ENCODE measurements at regions not wholly inside any gene's neighbourhood (a gene's known extent, or its start where the extent isn't known, plus 50 kb on each side); places are given as distances from the start of the nearest gene placed in this dataset.

DNA sequence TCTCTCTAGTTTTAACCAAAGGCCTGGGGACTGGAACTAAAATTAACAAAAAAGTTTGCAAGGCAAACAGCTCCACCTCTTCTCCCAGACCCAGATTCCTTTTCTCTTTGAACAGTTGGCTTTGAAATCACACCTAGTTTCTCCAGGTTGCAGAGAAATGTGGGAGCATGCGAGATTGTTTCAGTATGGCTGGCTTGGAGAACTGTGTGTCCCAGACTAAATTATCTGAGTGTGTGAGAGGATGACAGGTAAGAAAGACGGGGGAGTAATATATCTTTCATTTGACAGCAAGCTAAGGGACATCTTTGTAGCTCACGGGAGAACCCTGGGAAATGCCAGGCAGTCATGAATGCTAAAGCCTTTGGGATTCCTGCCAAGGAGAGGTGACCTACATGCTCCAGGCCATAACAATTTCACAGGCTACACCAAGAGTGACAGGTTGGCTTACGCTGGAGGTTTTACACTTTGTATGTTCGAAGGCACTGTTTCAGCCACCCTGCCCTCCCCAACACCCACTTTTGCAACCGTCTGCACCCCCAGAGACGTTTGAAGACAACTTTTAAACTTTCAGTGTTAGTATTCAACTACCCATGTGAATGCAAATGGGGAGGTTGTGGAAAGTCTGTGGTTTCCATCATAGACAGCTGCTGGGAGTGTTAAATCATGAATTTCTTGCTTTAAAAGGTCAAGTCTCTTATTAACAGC is 109.3 kb upstream of the SNX19 start:
- no peaks in the 10 kb centered on the region for H3K36me3 Mint-ChIP-seq (ENCODE audit: low read depth)
- H3K27me3 Mint-ChIP-seq (ENCODE audit: low read depth): no peaks in the 10 kb centered on the region
- no peaks in the 10 kb centered on the region for H3K4me1 Mint-ChIP-seq (ENCODE audit: low read depth)
- DNase-seq: no peak
- H3K27ac Mint-ChIP-seq: no peak overlapping the region
- no peaks in the 10 kb centered on the region for H3K9me3 Mint-ChIP-seq (ENCODE audit: insufficient read depth)
- no peak overlapping the region for H3K4me3 Mint-ChIP-seq
- ATAC-seq: no peak
- ChIA-PET CTCF (no interaction called here), POLR2A (interaction anchor here (0.7 kb wide), 1 partner anchor 1613 kb away, joined by 3 read pairs; no protein-coding TSS in a partner anchor)

DNA sequence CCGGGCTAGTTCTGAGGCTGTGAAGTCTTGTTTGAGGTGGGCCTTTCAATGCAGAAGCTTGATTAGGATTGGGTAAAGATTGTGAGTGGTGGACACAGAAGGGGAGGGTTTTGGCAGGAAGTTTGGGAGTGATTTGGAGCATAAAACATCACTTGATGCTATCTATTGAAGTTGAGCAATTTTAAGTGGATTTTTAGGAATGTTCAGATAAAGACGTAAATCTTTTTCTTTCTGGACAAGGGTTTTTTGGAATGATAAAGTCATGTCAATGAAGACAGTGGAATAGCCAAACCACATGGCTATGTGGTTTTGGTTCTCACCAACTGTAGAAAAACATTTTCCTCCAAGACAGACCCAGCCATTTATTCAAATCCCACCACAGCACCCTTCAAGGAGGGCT is 111.2 kb upstream of the SNX19 start:
- no peaks in the 10 kb centered on the region for H3K27me3 Mint-ChIP-seq (ENCODE audit: low read depth)
- ATAC-seq (no peak), DNase-seq (no peak)
- no peaks in the 10 kb centered on the region for H3K36me3 Mint-ChIP-seq (ENCODE audit: low read depth)
- ChIA-PET POLR2A (no interaction called here), CTCF (no interaction called here)
- no peak overlapping the region for H3K27ac Mint-ChIP-seq
- no peaks in the 10 kb centered on the region for H3K4me1 Mint-ChIP-seq (ENCODE audit: low read depth)
- H3K4me3 Mint-ChIP-seq: no peak overlapping the region
- no peaks in the 10 kb centered on the region for H3K9me3 Mint-ChIP-seq (ENCODE audit: insufficient read depth)

DNA sequence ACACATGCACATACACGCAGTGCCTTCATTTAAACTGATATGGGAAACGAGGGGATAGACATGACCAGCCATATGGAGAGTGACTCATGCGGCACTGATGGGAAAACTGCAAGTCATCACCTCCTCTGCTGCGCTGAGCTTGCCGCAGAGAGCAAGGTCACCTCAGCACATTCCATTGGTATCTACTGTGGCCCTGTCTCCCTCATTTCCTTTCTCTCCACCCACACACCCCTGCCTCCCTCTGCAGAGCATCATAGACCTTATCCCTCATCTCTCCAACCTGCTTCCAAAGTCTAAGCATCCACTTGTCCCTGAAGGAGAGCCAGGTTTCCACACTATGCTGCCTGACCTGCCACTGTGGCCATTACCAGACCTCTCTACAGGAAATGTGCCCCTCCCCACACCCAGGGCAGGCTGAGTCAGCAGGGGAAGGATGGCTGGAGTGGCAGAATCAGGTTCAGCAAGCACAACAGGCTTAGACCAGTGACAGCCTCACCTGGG is 116.9 kb upstream of the SNX19 start:
- Mint-ChIP-seq H3K27ac (no peak overlapping the region), H3K9me3 (ENCODE audit: insufficient read depth) (no peaks in the 10 kb centered on the region), H3K27me3 (ENCODE audit: low read depth) (no peaks in the 10 kb centered on the region), H3K36me3 (ENCODE audit: low read depth) (no peaks in the 10 kb centered on the region), H3K4me1 (ENCODE audit: low read depth) (no peaks in the 10 kb centered on the region), H3K4me3 (no peak overlapping the region)
- ATAC-seq (no peak), DNase-seq (no peak)
- POLR2A ChIA-PET: no interaction called here
- CTCF ChIA-PET: no interaction called here

DNA sequence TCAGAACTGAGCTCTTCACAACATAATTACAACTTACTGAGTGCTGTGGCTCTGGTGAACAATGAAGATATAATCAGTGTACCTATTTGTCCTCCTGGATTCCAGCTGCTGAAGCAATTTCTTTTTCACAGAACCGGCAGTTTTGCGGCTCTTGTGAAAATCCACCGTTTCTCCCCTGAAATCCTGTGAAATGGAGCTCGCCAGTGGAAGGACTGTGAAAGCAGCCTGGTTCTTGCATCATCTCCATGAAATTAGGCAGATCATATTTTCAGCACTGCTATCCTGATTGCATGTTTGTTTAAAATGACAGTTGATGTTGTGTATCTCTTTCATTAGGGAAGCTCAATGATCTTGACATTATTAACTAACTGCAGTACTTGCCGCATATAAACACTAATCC is 120.2 kb upstream of the SNX19 start:
- CTCF ChIA-PET: interaction anchor here (0.7 kb wide), 1 partner anchor 439 kb away, joined by 3 read pairs; no protein-coding TSS in a partner anchor
- Mint-ChIP-seq H3K36me3 (ENCODE audit: low read depth) (no peaks in the 10 kb centered on the region), H3K27ac (no peak overlapping the region), H3K4me3 (no peak overlapping the region), H3K27me3 (ENCODE audit: low read depth) (no peaks in the 10 kb centered on the region), H3K4me1 (ENCODE audit: low read depth) (no peaks in the 10 kb centered on the region), H3K9me3 (ENCODE audit: insufficient read depth) (no peaks in the 10 kb centered on the region)
- DNase-seq (no peak), ATAC-seq (no peak)
- POLR2A ChIA-PET: no interaction called here

DNA sequence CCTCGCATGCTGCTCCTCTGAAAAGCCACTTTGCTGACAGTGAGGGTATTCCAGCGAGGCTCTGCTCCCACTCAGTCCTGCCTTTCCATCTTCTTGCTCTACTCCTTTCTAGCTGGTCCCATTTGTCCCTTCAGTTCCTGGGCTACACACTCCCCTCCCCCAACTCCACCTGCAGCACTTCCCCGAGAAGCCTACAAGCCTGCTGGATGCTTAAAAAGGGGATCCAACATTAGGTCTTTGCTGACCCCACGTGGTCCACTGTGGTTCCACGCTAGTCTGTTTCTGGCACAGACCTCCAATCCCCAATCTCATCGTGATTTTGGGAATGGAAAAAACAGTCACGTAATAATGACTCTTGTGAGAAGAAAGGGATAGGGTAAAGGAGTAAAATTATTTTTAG is 121.6 kb upstream of the SNX19 start:
- H3K9me3 Mint-ChIP-seq (ENCODE audit: insufficient read depth): no peaks in the 10 kb centered on the region
- no peaks in the 10 kb centered on the region for H3K27me3 Mint-ChIP-seq (ENCODE audit: low read depth)
- ChIA-PET CTCF (no interaction called here), POLR2A (no interaction called here)
- ATAC-seq: no peak
- DNase-seq: no peak
- no peak overlapping the region for H3K4me3 Mint-ChIP-seq
- no peaks in the 10 kb centered on the region for H3K36me3 Mint-ChIP-seq (ENCODE audit: low read depth)
- H3K27ac Mint-ChIP-seq: no peak overlapping the region
- H3K4me1 Mint-ChIP-seq (ENCODE audit: low read depth): no peaks in the 10 kb centered on the region

DNA sequence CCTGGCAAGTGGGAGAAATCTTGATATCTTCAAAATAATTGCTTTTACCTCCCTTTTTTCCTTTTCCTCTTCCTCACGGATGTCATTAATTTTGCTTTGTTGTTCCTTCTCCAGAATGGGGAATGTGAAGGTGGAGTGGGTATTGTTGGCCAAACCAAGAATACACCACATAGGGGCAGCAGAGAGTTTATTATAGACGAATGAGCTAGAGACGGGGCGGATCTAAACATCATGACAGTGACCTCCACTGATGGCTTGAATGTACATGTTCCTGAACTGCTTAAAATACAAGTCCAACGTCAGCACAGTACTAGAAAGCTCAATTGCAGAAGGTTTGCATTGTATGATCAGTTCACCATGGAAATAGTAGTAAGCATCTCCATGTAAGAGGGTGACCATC is 122.3 kb upstream of the SNX19 start:
- no peaks in the 10 kb centered on the region for H3K36me3 Mint-ChIP-seq (ENCODE audit: low read depth)
- ATAC-seq (no peak), DNase-seq (no peak)
- H3K4me1 Mint-ChIP-seq (ENCODE audit: low read depth): no peaks in the 10 kb centered on the region
- ChIA-PET CTCF (no interaction called here), POLR2A (no interaction called here)
- no peaks in the 10 kb centered on the region for H3K27me3 Mint-ChIP-seq (ENCODE audit: low read depth)
- H3K4me3 Mint-ChIP-seq: no peak overlapping the region
- H3K9me3 Mint-ChIP-seq (ENCODE audit: insufficient read depth): no peaks in the 10 kb centered on the region
- no peak overlapping the region for H3K27ac Mint-ChIP-seq

DNA sequence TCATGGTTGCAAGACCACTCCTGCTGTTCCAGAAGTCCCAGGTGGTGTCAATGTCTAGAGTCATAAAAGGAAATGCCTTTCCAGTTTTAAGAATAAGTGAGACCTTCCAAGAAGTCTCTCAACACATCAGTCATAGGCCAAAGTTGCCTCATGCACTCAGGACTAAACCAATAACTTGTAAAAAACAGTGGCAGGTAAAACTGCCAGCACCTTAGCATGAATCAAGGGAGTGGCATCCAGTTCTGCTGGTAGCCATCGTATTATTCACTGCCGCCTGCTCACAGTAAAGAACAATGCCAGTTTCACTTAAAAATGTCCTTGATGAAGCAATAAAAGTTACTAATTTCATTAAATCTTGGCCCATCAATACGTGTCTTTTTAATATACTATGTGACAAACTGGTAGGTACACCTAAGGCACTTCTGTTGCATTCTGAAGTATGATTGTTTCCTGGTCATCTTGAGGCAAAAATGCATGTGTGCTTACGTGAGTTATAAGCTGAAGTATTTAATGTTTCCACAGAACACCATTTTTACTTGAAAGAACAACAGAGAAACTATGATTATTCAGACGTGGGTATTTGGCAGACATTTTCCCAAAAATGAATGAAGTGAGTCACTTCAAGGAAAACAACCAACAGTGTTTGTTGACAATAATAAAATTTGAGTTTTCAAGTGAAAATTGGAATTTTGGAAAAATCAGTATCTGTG is 125.2 kb upstream of the SNX19 start:
- no peak for DNase-seq
- ChIA-PET POLR2A (no interaction called here), CTCF (no interaction called here)
- H3K9me3 Mint-ChIP-seq (ENCODE audit: insufficient read depth): no peaks in the 10 kb centered on the region
- no peak overlapping the region for H3K27ac Mint-ChIP-seq
- H3K36me3 Mint-ChIP-seq (ENCODE audit: low read depth): no peaks in the 10 kb centered on the region
- H3K4me3 Mint-ChIP-seq: no peak overlapping the region
- no peaks in the 10 kb centered on the region for H3K27me3 Mint-ChIP-seq (ENCODE audit: low read depth)
- no peaks in the 10 kb centered on the region for H3K4me1 Mint-ChIP-seq (ENCODE audit: low read depth)
- no peak for ATAC-seq

DNA sequence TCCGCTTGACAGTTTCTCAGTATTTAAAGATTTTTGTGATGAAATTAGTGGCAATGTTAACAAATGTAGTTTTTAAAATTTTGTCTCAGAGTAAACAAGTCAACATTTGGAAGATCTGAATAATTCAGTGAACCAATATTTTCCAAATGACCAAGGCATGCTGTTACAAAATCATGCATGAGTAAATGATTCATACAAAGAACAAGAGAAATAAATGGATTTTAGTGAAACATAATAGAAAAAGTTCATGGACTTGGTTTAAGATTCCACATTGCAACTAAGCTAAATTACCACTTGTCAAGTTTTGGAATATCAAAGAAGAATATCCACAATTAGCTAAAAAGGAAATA is 125.7 kb upstream of the SNX19 start:
- Mint-ChIP-seq H3K36me3 (ENCODE audit: low read depth) (no peaks in the 10 kb centered on the region), H3K9me3 (ENCODE audit: insufficient read depth) (no peaks in the 10 kb centered on the region), H3K27ac (no peak overlapping the region), H3K27me3 (ENCODE audit: low read depth) (no peaks in the 10 kb centered on the region), H3K4me3 (no peak overlapping the region), H3K4me1 (ENCODE audit: low read depth) (no peaks in the 10 kb centered on the region)
- POLR2A ChIA-PET: no interaction called here
- ATAC-seq (no peak), DNase-seq (no peak)
- CTCF ChIA-PET: no interaction called here

DNA sequence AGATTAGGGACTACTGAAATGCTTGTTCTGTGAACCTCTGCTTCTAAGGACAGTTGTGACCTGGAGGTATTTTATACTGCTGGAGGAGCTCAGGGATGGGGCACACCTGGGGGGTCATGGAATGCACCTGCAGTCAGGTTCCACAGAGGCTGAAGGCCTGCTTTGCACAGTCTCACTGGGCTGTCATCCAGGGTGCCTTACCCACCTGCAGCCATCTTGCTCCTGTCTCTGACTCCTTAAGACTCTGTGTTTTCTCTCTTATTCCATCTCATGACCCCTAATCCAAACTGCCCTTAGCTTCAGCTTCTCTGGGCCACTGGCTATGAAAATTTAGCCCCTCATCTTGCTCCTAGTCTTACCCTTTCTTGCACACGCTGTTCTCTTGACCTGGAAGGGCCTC is 127.0 kb upstream of the SNX19 start:
- Mint-ChIP-seq H3K4me1 (ENCODE audit: low read depth) (no peaks in the 10 kb centered on the region), H3K36me3 (ENCODE audit: low read depth) (no peaks in the 10 kb centered on the region), H3K9me3 (ENCODE audit: insufficient read depth) (no peaks in the 10 kb centered on the region), H3K27me3 (ENCODE audit: low read depth) (no peaks in the 10 kb centered on the region), H3K27ac (no peak overlapping the region), H3K4me3 (no peak overlapping the region)
- DNase-seq (no peak), ATAC-seq (no peak)
- ChIA-PET POLR2A (no interaction called here), CTCF (no interaction called here)

DNA sequence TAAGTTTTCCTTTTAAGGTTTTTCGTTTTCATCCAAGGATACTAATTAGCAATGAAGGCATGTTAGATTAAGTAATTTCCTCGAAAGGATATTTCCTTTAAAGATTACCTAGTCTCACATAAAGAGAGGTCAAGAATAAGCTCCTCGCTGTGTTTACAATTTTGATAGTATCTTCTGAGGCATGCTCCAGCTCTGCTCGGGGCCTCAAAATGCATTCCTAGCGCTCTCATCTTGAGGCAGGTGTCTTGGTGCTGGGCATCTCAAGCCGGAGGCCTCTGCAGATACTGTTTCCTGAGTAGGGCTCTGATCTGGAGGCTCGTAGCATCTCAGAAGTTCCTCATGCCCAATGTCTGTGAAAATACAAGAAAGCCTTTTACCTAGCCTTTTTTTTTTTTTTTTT is 128.6 kb upstream of the SNX19 start:
- Mint-ChIP-seq H3K4me3 (no peak overlapping the region), H3K9me3 (ENCODE audit: insufficient read depth) (no peaks in the 10 kb centered on the region), H3K27ac (no peak overlapping the region), H3K36me3 (ENCODE audit: low read depth) (no peaks in the 10 kb centered on the region), H3K4me1 (ENCODE audit: low read depth) (no peaks in the 10 kb centered on the region), H3K27me3 (ENCODE audit: low read depth) (no peaks in the 10 kb centered on the region)
- CTCF ChIA-PET: no interaction called here
- ATAC-seq (no peak), DNase-seq (no peak)
- POLR2A ChIA-PET: no interaction called here

DNA sequence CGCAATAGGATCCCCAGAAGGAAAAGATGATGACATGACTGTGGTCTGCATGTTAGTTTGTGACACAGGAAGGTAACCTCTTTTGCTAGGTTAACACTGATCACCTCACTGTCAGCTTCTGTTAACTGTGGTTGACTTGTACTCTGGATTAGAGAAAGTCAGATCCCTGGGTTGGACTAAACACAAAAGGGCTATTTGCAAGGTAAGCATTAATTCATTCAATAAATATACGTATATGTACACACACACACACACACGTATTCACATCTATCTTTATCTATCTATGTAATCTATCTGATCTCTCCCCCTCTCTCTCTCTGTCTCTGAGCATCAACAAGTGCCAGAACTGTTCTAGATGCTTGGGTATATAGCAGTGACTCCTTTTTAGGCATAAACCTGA is 136.1 kb upstream of the SNX19 start:
- DNase-seq (no peak), ATAC-seq (no peak)
- Mint-ChIP-seq H3K27ac (no peak overlapping the region), H3K9me3 (ENCODE audit: insufficient read depth) (no peaks in the 10 kb centered on the region), H3K4me1 (ENCODE audit: low read depth) (no peaks in the 10 kb centered on the region), H3K27me3 (ENCODE audit: low read depth) (no peaks in the 10 kb centered on the region), H3K36me3 (ENCODE audit: low read depth) (no peaks in the 10 kb centered on the region), H3K4me3 (no peak overlapping the region)
- ChIA-PET POLR2A (no interaction called here), CTCF (no interaction called here)

DNA sequence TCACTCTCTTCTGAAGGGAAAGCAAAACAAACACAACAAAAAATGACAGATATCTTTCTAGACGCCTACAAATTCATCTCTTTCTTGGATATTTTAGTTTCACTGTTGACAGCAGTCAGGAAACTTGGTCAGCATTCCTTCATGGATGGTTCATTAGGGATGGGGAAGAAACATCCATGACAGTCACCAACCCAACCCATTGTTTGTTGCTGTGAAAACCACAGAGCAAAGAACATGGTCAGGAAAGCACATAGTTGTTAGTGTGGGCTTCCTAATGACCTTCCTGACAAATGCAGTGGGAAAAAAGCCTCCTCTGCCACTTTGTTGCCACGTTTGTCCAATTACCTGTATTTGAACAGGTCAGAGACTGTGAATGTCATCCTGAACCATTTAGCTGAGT is 139.8 kb upstream of the SNX19 start:
- H3K27me3 Mint-ChIP-seq (ENCODE audit: low read depth): no peaks in the 10 kb centered on the region
- ChIA-PET POLR2A (no interaction called here), CTCF (no interaction called here)
- no peak for DNase-seq
- no peaks in the 10 kb centered on the region for H3K4me1 Mint-ChIP-seq (ENCODE audit: low read depth)
- H3K36me3 Mint-ChIP-seq (ENCODE audit: low read depth): no peaks in the 10 kb centered on the region
- H3K4me3 Mint-ChIP-seq: no peak overlapping the region
- no peak overlapping the region for H3K27ac Mint-ChIP-seq
- ATAC-seq: no peak
- H3K9me3 Mint-ChIP-seq (ENCODE audit: insufficient read depth): no peaks in the 10 kb centered on the region

DNA sequence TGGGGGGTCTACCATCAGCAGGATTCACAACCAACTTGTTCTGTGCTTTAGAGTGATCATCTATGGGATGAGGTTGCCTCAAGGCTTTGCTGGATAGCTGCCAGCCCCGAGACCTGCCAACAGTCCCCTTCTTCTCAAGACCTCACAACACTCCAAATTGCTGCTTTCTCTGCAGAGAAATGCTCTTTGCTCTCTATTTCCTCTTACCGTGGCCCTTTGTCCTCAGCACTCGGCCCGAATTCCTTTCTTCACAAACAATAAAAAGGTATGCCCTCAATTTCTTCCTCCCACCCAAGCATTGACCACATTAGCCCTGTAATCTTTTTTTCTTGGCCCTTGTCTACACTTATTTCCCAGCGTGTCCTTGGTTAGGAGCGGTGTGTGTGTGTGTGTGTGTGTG is 147.4 kb upstream of the SNX19 start:
- Mint-ChIP-seq H3K9me3 (ENCODE audit: insufficient read depth) (no peaks in the 10 kb centered on the region), H3K4me3 (no peak overlapping the region), H3K4me1 (ENCODE audit: low read depth) (no peaks in the 10 kb centered on the region), H3K27ac (no peak overlapping the region), H3K27me3 (ENCODE audit: low read depth) (no peaks in the 10 kb centered on the region), H3K36me3 (ENCODE audit: low read depth) (no peaks in the 10 kb centered on the region)
- POLR2A ChIA-PET: no interaction called here
- CTCF ChIA-PET: interaction anchor here (1.0 to 2.2 kb wide), 3 partner anchors 22 to 611 kb away, joined by 4 to 16 read pairs (median 5); no protein-coding TSS in a partner anchor
- no peak for ATAC-seq
- DNase-seq: no peak
